ENCODE measurements at regions not wholly inside any gene's neighbourhood (a gene's known extent, or its start where the extent isn't known, plus 50 kb on each side); places are given as distances from the start of the nearest gene placed in this dataset.

DNA sequence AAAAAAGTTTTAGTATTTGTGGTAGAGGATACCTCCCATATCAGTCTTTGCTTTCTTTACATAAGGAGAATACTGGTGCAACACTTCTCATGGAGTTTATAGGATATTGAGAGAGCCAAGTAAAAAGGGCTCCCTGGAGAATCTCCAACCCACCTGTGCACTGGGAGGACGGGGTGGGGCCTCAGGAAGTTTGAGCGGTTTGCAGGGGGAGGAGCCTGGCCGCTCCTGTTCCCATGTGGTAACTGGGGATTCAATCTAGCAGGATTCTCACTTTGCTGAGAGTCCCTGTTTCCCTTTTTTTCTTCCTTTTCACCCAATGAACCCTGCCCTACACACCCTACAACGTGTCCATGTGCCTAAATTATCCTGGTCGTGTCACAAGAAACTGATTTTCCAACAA, 82.8 kb downstream of the APTX start:
- WGBS (ENCODE audit: insufficient coverage) = 20% methylated on average over 1 of the region's 5 CpGs
- Histone ChIP-seq H2AFZ (ENCODE audit: insufficient read depth, low read depth, low read length, poor library complexity, severe bottlenecking) (no peak overlapping the region), H3K9ac (ENCODE audit: low read length) (no peak overlapping the region), H3K4me2 (replicated peaks; ENCODE audit: low read depth, low read length, poor library complexity, severe bottlenecking) (no peak overlapping the region), H3K79me2 (ENCODE audit: control insufficient read depth, insufficient read depth, low read length) (no peaks in the 10 kb centered on the region), H4K20me1 (ENCODE audit: control insufficient read depth, insufficient read depth, low read length, poor library complexity, severe bottlenecking) (no peaks in the 10 kb centered on the region), H3K27ac (ENCODE audit: low read length in 2 of 2) (no peak overlapping the region), H3K36me3 (replicated peaks in 1 of 2; ENCODE audit: control extremely low read depth in 1 of 2, control insufficient read depth in 1 of 2, extremely low read depth in 1 of 2, insufficient read depth in 2 of 2, low read length in 1 of 2) (no peaks in the 10 kb centered on the region), H3K9me3 (ENCODE audit: control extremely low read depth in 1 of 3, control insufficient read depth in 2 of 3, insufficient read depth in 1 of 3, low read length in 2 of 3) (peaks cover 0 to 8% (median 0%) of the 10 kb centered on the region in 3 donors), H3K4me3 (ENCODE audit: control extremely low read depth in 1 of 5, extremely low read depth in 1 of 5, insufficient read depth in 1 of 5, low read depth in 2 of 5, low read length in 4 of 5) (no peak overlapping the region), H3K4me1 (ENCODE audit: control insufficient read depth in 2 of 2, insufficient read depth in 2 of 2, low read length in 2 of 2) (no peaks in the 10 kb centered on the region), H3K27me3 (replicated peaks in 1 of 4; ENCODE audit: control extremely low read depth in 1 of 4, control insufficient read depth in 3 of 4, insufficient read depth in 4 of 4, low read length in 3 of 4) (peaks cover 0 to 2% (median 0%) of the 10 kb centered on the region in 4 experiments)
- ATAC-seq (ENCODE audit: low read depth) (no peak), DNase-seq (no peak)
- ChIA-PET CTCF (no interaction called here), POLR2A (no interaction called here)
- Mint-ChIP-seq H3K9me3 (ENCODE audit: insufficient read depth) (peaks cover 6% of the 10 kb centered on the region), H3K4me3 (no peak overlapping the region), H3K27ac (no peak overlapping the region), H3K4me1 (no peaks in the 10 kb centered on the region), H3K27me3 (peaks cover 22% of the 10 kb centered on the region)
- intact Hi-C loops (cut with micrococcal nuclease) = no loop called here
- TF ChIP-seq EZH2 (IDR thresholded peaks at IDR 0.05; ENCODE audit: borderline replicate concordance, insufficient read depth, low read depth, low read length, poor library complexity, severe bottlenecking) = no peak
- TF ChIP-seq, protein P1, sequence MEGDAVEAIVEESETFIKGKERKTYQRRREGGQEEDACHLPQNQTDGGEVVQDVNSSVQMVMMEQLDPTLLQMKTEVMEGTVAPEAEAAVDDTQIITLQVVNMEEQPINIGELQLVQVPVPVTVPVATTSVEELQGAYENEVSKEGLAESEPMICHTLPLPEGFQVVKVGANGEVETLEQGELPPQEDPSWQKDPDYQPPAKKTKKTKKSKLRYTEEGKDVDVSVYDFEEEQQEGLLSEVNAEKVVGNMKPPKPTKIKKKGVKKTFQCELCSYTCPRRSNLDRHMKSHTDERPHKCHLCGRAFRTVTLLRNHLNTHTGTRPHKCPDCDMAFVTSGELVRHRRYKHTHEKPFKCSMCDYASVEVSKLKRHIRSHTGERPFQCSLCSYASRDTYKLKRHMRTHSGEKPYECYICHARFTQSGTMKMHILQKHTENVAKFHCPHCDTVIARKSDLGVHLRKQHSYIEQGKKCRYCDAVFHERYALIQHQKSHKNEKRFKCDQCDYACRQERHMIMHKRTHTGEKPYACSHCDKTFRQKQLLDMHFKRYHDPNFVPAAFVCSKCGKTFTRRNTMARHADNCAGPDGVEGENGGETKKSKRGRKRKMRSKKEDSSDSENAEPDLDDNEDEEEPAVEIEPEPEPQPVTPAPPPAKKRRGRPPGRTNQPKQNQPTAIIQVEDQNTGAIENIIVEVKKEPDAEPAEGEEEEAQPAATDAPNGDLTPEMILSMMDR (IDR thresholded peaks at IDR 0.05) = no peak
